KMS-11 (cell line): ENCODE measurements at regions not wholly inside any gene's neighbourhood (a gene's known extent, or its start where the extent isn't known, plus 50 kb on each side); places are given as distances from the start of the nearest gene placed in this dataset.

Source experiments
- H2AFZ ChIP-seq: fragments of 200-600 bp; sonication (generic); 2 replicates; pipeline ENCODE4 v1.6.1; 2016; ENCODE audit warnings: antibody characterized with exemption, mixed run types, low read depth
- H3K27ac ChIP-seq: fragments of 200-600 bp; sonication (generic); 2 replicates; pipeline ENCODE4 v1.6.1; 2016; ENCODE audit warnings: mild to moderate bottlenecking, mixed run types
- H3K27me3 ChIP-seq: fragments of 200-600 bp; sonication (generic); 2 replicates; pipeline ENCODE4 v1.6.1; 2017; ENCODE audit warnings: mild to moderate bottlenecking, low read depth, mixed run types, moderate library complexity; ENCODE audit not compliant: insufficient read depth
- H3K36me3 ChIP-seq: fragments of 200-600 bp; sonication (generic); 2 replicates; pipeline ENCODE4 v1.6.1; 2017; ENCODE audit warnings: mild to moderate bottlenecking, mixed run types; ENCODE audit not compliant: insufficient read depth
- H3K4me1 ChIP-seq: fragments of 200-600 bp; sonication (generic); 2 replicates; pipeline ENCODE4 v1.6.1; 2016; ENCODE audit warnings: mild to moderate bottlenecking, low read depth, mixed run types; ENCODE audit not compliant: poor library complexity, severe bottlenecking
- H3K4me2 ChIP-seq: fragments of 200-600 bp; sonication (generic); 2 replicates; pipeline ENCODE4 v1.7.0; 2016; ENCODE audit warnings: mild to moderate bottlenecking, mixed run types
- H3K4me3 ChIP-seq: fragments of 200-600 bp; sonication (generic); IDR thresholded peaks from 2 replicates; pipeline ENCODE4 v1.6.1; 2017; ENCODE audit warnings: low read depth, low read length, mixed read lengths; ENCODE audit not compliant: insufficient read depth
- H3K79me2 ChIP-seq: fragments of 200-600 bp; sonication (generic); 2 replicates; pipeline ENCODE4 v1.6.1; 2016; ENCODE audit warnings: low read depth, mixed run types; ENCODE audit not compliant: insufficient read depth
- H3K9ac ChIP-seq: fragments of 200-600 bp; sonication (generic); 2 replicates; pipeline ENCODE4 v1.6.1; 2016; ENCODE audit warnings: mild to moderate bottlenecking, mixed run types
- H4K20me1 ChIP-seq: fragments of 200-600 bp; sonication (generic); 2 replicates; pipeline ENCODE4 v1.6.1; 2016; ENCODE audit warnings: mild to moderate bottlenecking, mixed run types; ENCODE audit not compliant: insufficient read depth
- CTCF ChIP-seq: fragments of 200-600 bp; sonication (generic); conservative IDR thresholded peaks from 2 replicates; pipeline ENCODE4 v1.6.1; 2017; ENCODE audit warnings: low read depth, mild to moderate bottlenecking, antibody characterized with exemption, low read length, moderate library complexity, mixed read lengths

- H3K9ac ChIP-seq = no peak overlapping the region
- no peaks in the 10 kb centered on the region for H4K20me1 ChIP-seq
- TF ChIP-seq CTCF = no peak
- no peaks in the 10 kb centered on the region for H3K4me1 ChIP-seq
- no peak overlapping the region for H2AFZ ChIP-seq
- H3K4me3 ChIP-seq = no peak overlapping the region
- H3K79me2 ChIP-seq = no peaks in the 10 kb centered on the region
- H3K36me3 ChIP-seq = no peaks in the 10 kb centered on the region
- no peak overlapping the region for H3K27ac ChIP-seq
- no peak overlapping the region for H3K4me2 ChIP-seq
- no peaks in the 10 kb centered on the region for H3K27me3 ChIP-seq
Measured at GRCh38 chr9:1200847-1201251, 150.7 kb downstream of the DMRT2 start.

- Histone ChIP-seq H3K4me1 (no peaks in the 10 kb centered on the region), H3K27me3 (no peaks in the 10 kb centered on the region), H3K27ac (no peak overlapping the region), H3K79me2 (no peaks in the 10 kb centered on the region), H3K9ac (no peak overlapping the region), H3K4me3 (no peak overlapping the region), H2AFZ (no peak overlapping the region), H4K20me1 (no peaks in the 10 kb centered on the region), H3K4me2 (no peak overlapping the region), H3K36me3 (no peaks in the 10 kb centered on the region)
- TF ChIP-seq CTCF = no peak
Measured at GRCh38 chr9:1201262-1201661, 151.1 kb downstream of the DMRT2 start.

GRCh38 chr9:1201901-1202300 lies 151.7 kb downstream of the DMRT2 start:
- H3K4me3 ChIP-seq = no peak overlapping the region
- no peak overlapping the region for H3K4me2 ChIP-seq
- H3K27me3 ChIP-seq = no peaks in the 10 kb centered on the region
- H3K36me3 ChIP-seq = no peaks in the 10 kb centered on the region
- no peaks in the 10 kb centered on the region for H3K79me2 ChIP-seq
- H3K9ac ChIP-seq = no peak overlapping the region
- H2AFZ ChIP-seq = no peak overlapping the region
- no peaks in the 10 kb centered on the region for H4K20me1 ChIP-seq
- H3K27ac ChIP-seq = no peak overlapping the region
- TF ChIP-seq CTCF = no peak
- H3K4me1 ChIP-seq = no peaks in the 10 kb centered on the region

GRCh38 chr9:1202512-1203280 lies 152.5 kb downstream of the DMRT2 start:
- Histone ChIP-seq H3K27me3 (no peaks in the 10 kb centered on the region), H3K4me3 (no peak overlapping the region), H3K27ac (no peak overlapping the region), H3K9ac (no peak overlapping the region), H3K4me2 (no peak overlapping the region), H2AFZ (no peak overlapping the region), H4K20me1 (no peaks in the 10 kb centered on the region), H3K79me2 (no peaks in the 10 kb centered on the region), H3K4me1 (no peaks in the 10 kb centered on the region), H3K36me3 (no peaks in the 10 kb centered on the region)
- no peak for TF ChIP-seq CTCF
